ENCODE measurements at regions not wholly inside any gene's neighbourhood (a gene's known extent, or its start where the extent isn't known, plus 50 kb on each side); places are given as distances from the start of the nearest gene placed in this dataset.

GRCh38 chr3:104474011-104474410, 892.7 kb upstream of the ALCAM start:
- CTCF ChIA-PET = no interaction called here
- no peaks in the 10 kb centered on the region for H3K27me3 Mint-ChIP-seq (ENCODE audit: low read depth)

GRCh38 chr3:104503022-104503421, 863.7 kb upstream of the ALCAM start:
- Mint-ChIP-seq H3K27me3 (ENCODE audit: low read depth) (no peaks in the 10 kb centered on the region), H3K9me3 (ENCODE audit: insufficient read depth) (no peaks in the 10 kb centered on the region), H3K36me3 (ENCODE audit: low read depth) (no peaks in the 10 kb centered on the region), H3K4me3 (no peak overlapping the region), H3K4me1 (ENCODE audit: low read depth) (no peaks in the 10 kb centered on the region), H3K27ac (no peak overlapping the region)
- DNase-seq = no peak
- CTCF ChIA-PET = no interaction called here
- no peak for ATAC-seq
- POLR2A ChIA-PET = no interaction called here

More at GRCh38 chr3:104474011-104474410, 892.7 kb upstream of the ALCAM start:
- Mint-ChIP-seq H3K4me1 (ENCODE audit: low read depth) (no peaks in the 10 kb centered on the region), H3K4me3 (no peak overlapping the region), H3K9me3 (ENCODE audit: insufficient read depth) (peaks cover 9% of the 10 kb centered on the region), H3K27ac (no peak overlapping the region), H3K36me3 (ENCODE audit: low read depth) (no peaks in the 10 kb centered on the region)
- DNase-seq = no peak
- POLR2A ChIA-PET = no interaction called here
- no peak for ATAC-seq

- ChIA-PET POLR2A (no interaction called here), CTCF (no interaction called here)
- no peak overlapping the region for H3K4me3 Mint-ChIP-seq
- no peak overlapping the region for H3K27ac Mint-ChIP-seq
- no peaks in the 10 kb centered on the region for H3K36me3 Mint-ChIP-seq (ENCODE audit: low read depth)
- no peaks in the 10 kb centered on the region for H3K9me3 Mint-ChIP-seq (ENCODE audit: insufficient read depth)
- DNase-seq (no peak), ATAC-seq (no peak)
- H3K27me3 Mint-ChIP-seq (ENCODE audit: low read depth) = no peaks in the 10 kb centered on the region
- H3K4me1 Mint-ChIP-seq (ENCODE audit: low read depth) = no peaks in the 10 kb centered on the region
Observed at GRCh38 chr3:104510131-104510849, 856.4 kb upstream of the ALCAM start.

- ChIA-PET CTCF (no interaction called here), POLR2A (no interaction called here)
- no peaks in the 10 kb centered on the region for H3K9me3 Mint-ChIP-seq (ENCODE audit: insufficient read depth)
- no peak overlapping the region for H3K4me3 Mint-ChIP-seq
- no peak for ATAC-seq
- no peaks in the 10 kb centered on the region for H3K36me3 Mint-ChIP-seq (ENCODE audit: low read depth)
- no peaks in the 10 kb centered on the region for H3K27me3 Mint-ChIP-seq (ENCODE audit: low read depth)
- no peak for DNase-seq
- no peaks in the 10 kb centered on the region for H3K4me1 Mint-ChIP-seq (ENCODE audit: low read depth)
- H3K27ac Mint-ChIP-seq = no peak overlapping the region
Observed at GRCh38 chr3:104514371-104514770, 852.3 kb upstream of the ALCAM start.

- DNase-seq = no peak
- no peaks in the 10 kb centered on the region for H3K27me3 Mint-ChIP-seq (ENCODE audit: low read depth)
- POLR2A ChIA-PET = no interaction called here
- CTCF ChIA-PET = no interaction called here
- no peak for ATAC-seq
- H3K4me3 Mint-ChIP-seq = no peak overlapping the region
- no peak overlapping the region for H3K27ac Mint-ChIP-seq
- H3K4me1 Mint-ChIP-seq (ENCODE audit: low read depth) = no peaks in the 10 kb centered on the region
- no peaks in the 10 kb centered on the region for H3K9me3 Mint-ChIP-seq (ENCODE audit: insufficient read depth)
- H3K36me3 Mint-ChIP-seq (ENCODE audit: low read depth) = no peaks in the 10 kb centered on the region
Observed at GRCh38 chr3:104514776-104515175, 851.9 kb upstream of the ALCAM start.

GRCh38 chr3:104519068-104519467, 847.6 kb upstream of the ALCAM start:
- H3K27ac Mint-ChIP-seq = no peak overlapping the region
- DNase-seq (no peak), ATAC-seq (no peak)
- no peaks in the 10 kb centered on the region for H3K9me3 Mint-ChIP-seq (ENCODE audit: insufficient read depth)
- H3K4me1 Mint-ChIP-seq (ENCODE audit: low read depth) = no peaks in the 10 kb centered on the region
- ChIA-PET CTCF (no interaction called here), POLR2A (no interaction called here)
- no peaks in the 10 kb centered on the region for H3K36me3 Mint-ChIP-seq (ENCODE audit: low read depth)
- no peaks in the 10 kb centered on the region for H3K27me3 Mint-ChIP-seq (ENCODE audit: low read depth)
- no peak overlapping the region for H3K4me3 Mint-ChIP-seq

GRCh38 chr3:104519468-104520227, 847.1 kb upstream of the ALCAM start:
- CTCF ChIA-PET = no interaction called here
- no peak for DNase-seq
- Mint-ChIP-seq H3K27me3 (ENCODE audit: low read depth) (no peaks in the 10 kb centered on the region), H3K9me3 (ENCODE audit: insufficient read depth) (no peaks in the 10 kb centered on the region), H3K4me3 (no peak overlapping the region), H3K27ac (no peak overlapping the region), H3K4me1 (ENCODE audit: low read depth) (no peaks in the 10 kb centered on the region), H3K36me3 (ENCODE audit: low read depth) (no peaks in the 10 kb centered on the region)
- no peak for ATAC-seq
- POLR2A ChIA-PET = no interaction called here

- no peaks in the 10 kb centered on the region for H3K9me3 Mint-ChIP-seq (ENCODE audit: insufficient read depth)
- no peak overlapping the region for H3K27ac Mint-ChIP-seq
- ChIA-PET POLR2A (no interaction called here), CTCF (no interaction called here)
- ATAC-seq (no peak), DNase-seq (no peak)
- no peaks in the 10 kb centered on the region for H3K4me1 Mint-ChIP-seq (ENCODE audit: low read depth)
- H3K36me3 Mint-ChIP-seq (ENCODE audit: low read depth) = no peaks in the 10 kb centered on the region
- H3K4me3 Mint-ChIP-seq = no peak overlapping the region
- no peaks in the 10 kb centered on the region for H3K27me3 Mint-ChIP-seq (ENCODE audit: low read depth)
Observed at GRCh38 chr3:104520228-104520655, 846.5 kb upstream of the ALCAM start.

- ChIA-PET POLR2A (no interaction called here), CTCF (no interaction called here)
- DNase-seq (no peak), ATAC-seq (no peak)
- Mint-ChIP-seq H3K9me3 (ENCODE audit: insufficient read depth) (no peaks in the 10 kb centered on the region), H3K27me3 (ENCODE audit: low read depth) (no peaks in the 10 kb centered on the region), H3K36me3 (ENCODE audit: low read depth) (no peaks in the 10 kb centered on the region), H3K4me1 (ENCODE audit: low read depth) (no peaks in the 10 kb centered on the region), H3K4me3 (no peak overlapping the region), H3K27ac (no peak overlapping the region)
Observed at GRCh38 chr3:104521606-104522336, 844.9 kb upstream of the ALCAM start.

GRCh38 chr3:104523136-104523535, 843.6 kb upstream of the ALCAM start:
- no peaks in the 10 kb centered on the region for H3K9me3 Mint-ChIP-seq (ENCODE audit: insufficient read depth)
- ChIA-PET CTCF (no interaction called here), POLR2A (interaction anchor here (0.6 kb wide), 1 partner anchor 183 kb away, joined by 3 read pairs; no protein-coding TSS in a partner anchor)
- H3K27me3 Mint-ChIP-seq (ENCODE audit: low read depth) = no peaks in the 10 kb centered on the region
- H3K27ac Mint-ChIP-seq = no peak overlapping the region
- H3K4me3 Mint-ChIP-seq = no peak overlapping the region
- DNase-seq (no peak), ATAC-seq (no peak)
- H3K36me3 Mint-ChIP-seq (ENCODE audit: low read depth) = no peaks in the 10 kb centered on the region
- no peaks in the 10 kb centered on the region for H3K4me1 Mint-ChIP-seq (ENCODE audit: low read depth)

GRCh38 chr3:104526901-104527401, 839.8 kb upstream of the ALCAM start:
- Mint-ChIP-seq H3K36me3 (ENCODE audit: low read depth) (no peaks in the 10 kb centered on the region), H3K4me3 (no peak overlapping the region), H3K9me3 (ENCODE audit: insufficient read depth) (no peaks in the 10 kb centered on the region), H3K27ac (no peak overlapping the region), H3K4me1 (ENCODE audit: low read depth) (no peaks in the 10 kb centered on the region), H3K27me3 (ENCODE audit: low read depth) (no peaks in the 10 kb centered on the region)
- no peak for ATAC-seq
- no peak for DNase-seq
- ChIA-PET POLR2A (no interaction called here), CTCF (no interaction called here)

- no peaks in the 10 kb centered on the region for H3K27me3 Mint-ChIP-seq (ENCODE audit: low read depth)
- CTCF ChIA-PET = no interaction called here
- POLR2A ChIA-PET = no interaction called here
- no peaks in the 10 kb centered on the region for H3K4me1 Mint-ChIP-seq (ENCODE audit: low read depth)
- H3K9me3 Mint-ChIP-seq (ENCODE audit: insufficient read depth) = peaks cover 7% of the 10 kb centered on the region
- no peak overlapping the region for H3K4me3 Mint-ChIP-seq
- DNase-seq = no peak
- H3K27ac Mint-ChIP-seq = no peak overlapping the region
- ATAC-seq = no peak
- no peaks in the 10 kb centered on the region for H3K36me3 Mint-ChIP-seq (ENCODE audit: low read depth)
Observed at GRCh38 chr3:104530934-104531333, 835.8 kb upstream of the ALCAM start.
